ENCODE measurements at regions not wholly inside any gene's neighbourhood (a gene's known extent, or its start where the extent isn't known, plus 50 kb on each side); places are given as distances from the start of the nearest gene placed in this dataset.

- Mint-ChIP-seq H3K27me3 (ENCODE audit: unreplicated experiment) (no peaks in the 10 kb centered on the region), H3K27ac (ENCODE audit: unreplicated experiment) (no peak overlapping the region), H3K4me3 (ENCODE audit: low read depth, unreplicated experiment) (no peak overlapping the region), H3K36me3 (ENCODE audit: insufficient read depth, unreplicated experiment) (no peaks in the 10 kb centered on the region), H3K9me3 (ENCODE audit: low read depth, unreplicated experiment) (no peaks in the 10 kb centered on the region), H3K4me1 (ENCODE audit: low read depth, unreplicated experiment) (no peaks in the 10 kb centered on the region)
- intact Hi-C loops (cut with micrococcal nuclease; ENCODE audit: unreplicated experiment) = loop anchor here (1.0 to 5.0 kb wide), 3 partner anchors 224 to 506 kb away; no protein-coding TSS in a partner anchor
- CTCF ChIA-PET = interaction anchor here (0.8 to 1.2 kb wide), 4 partner anchors 30 to 506 kb away, joined by 3 to 4 read pairs (median 3); partner anchors contain the start of gene GRPR
- DNase-seq = peak; percentile 80
- no TSS peak for BruUV-seq (replicated peaks)
- peak; percentile 49 for TF ChIP-seq CTCF (IDR thresholded peaks at IDR 0.05; ENCODE audit: unreplicated experiment)
These were observed 213.4 kb upstream of the S100G start for GRCh38 chrX:16436348-16437188.

- H3K27ac Mint-ChIP-seq (ENCODE audit: unreplicated experiment) = no peak overlapping the region
- DNase-seq = no peak
- H3K9me3 Mint-ChIP-seq (ENCODE audit: low read depth, unreplicated experiment) = no peaks in the 10 kb centered on the region
- TF ChIP-seq CTCF (IDR thresholded peaks at IDR 0.05; ENCODE audit: unreplicated experiment) = no peak
- no TSS peak for BruUV-seq (replicated peaks)
- H3K36me3 Mint-ChIP-seq (ENCODE audit: insufficient read depth, unreplicated experiment) = no peaks in the 10 kb centered on the region
- H3K27me3 Mint-ChIP-seq (ENCODE audit: unreplicated experiment) = no peaks in the 10 kb centered on the region
- CTCF ChIA-PET = no interaction called here
- no peak overlapping the region for H3K4me3 Mint-ChIP-seq (ENCODE audit: low read depth, unreplicated experiment)
- no peaks in the 10 kb centered on the region for H3K4me1 Mint-ChIP-seq (ENCODE audit: low read depth, unreplicated experiment)
- intact Hi-C loops (cut with micrococcal nuclease; ENCODE audit: unreplicated experiment) = no loop called here
These were observed 209.5 kb upstream of the S100G start for GRCh38 chrX:16440446-16440845.

GRCh38 chrX:16444353-16444752 lies 205.6 kb upstream of the S100G start:
- H3K27ac Mint-ChIP-seq (ENCODE audit: unreplicated experiment) = no peak overlapping the region
- H3K27me3 Mint-ChIP-seq (ENCODE audit: unreplicated experiment) = no peaks in the 10 kb centered on the region
- H3K4me1 Mint-ChIP-seq (ENCODE audit: low read depth, unreplicated experiment) = no peaks in the 10 kb centered on the region
- H3K9me3 Mint-ChIP-seq (ENCODE audit: low read depth, unreplicated experiment) = no peaks in the 10 kb centered on the region
- no peaks in the 10 kb centered on the region for H3K36me3 Mint-ChIP-seq (ENCODE audit: insufficient read depth, unreplicated experiment)
- CTCF ChIA-PET = interaction anchor here (0.9 kb wide), 2 partner anchors 232 to 514 kb away, joined by 6 to 7 read pairs; no protein-coding TSS in a partner anchor
- no peak overlapping the region for H3K4me3 Mint-ChIP-seq (ENCODE audit: low read depth, unreplicated experiment)
- intact Hi-C loops (cut with micrococcal nuclease; ENCODE audit: unreplicated experiment) = loop anchor here (2.0 kb wide), 1 partner anchor 322 kb away; the partner anchor contains the start of gene GRPR
- BruUV-seq (replicated peaks) = no TSS peak
- DNase-seq = no peak
- TF ChIP-seq CTCF (IDR thresholded peaks at IDR 0.05; ENCODE audit: unreplicated experiment) = no peak

- H3K4me1 Mint-ChIP-seq (ENCODE audit: low read depth, unreplicated experiment) = no peaks in the 10 kb centered on the region
- no TSS peak for BruUV-seq (replicated peaks)
- intact Hi-C loops (cut with micrococcal nuclease; ENCODE audit: unreplicated experiment) = loop anchor here (2.0 kb wide), 1 partner anchor 322 kb away; the partner anchor contains the start of gene GRPR
These were observed 204.7 kb upstream of the S100G start for GRCh38 chrX:16445166-16445752.

More at GRCh38 chrX:16445166-16445752, 204.7 kb upstream of the S100G start:
- Mint-ChIP-seq H3K9me3 (ENCODE audit: low read depth, unreplicated experiment) (no peaks in the 10 kb centered on the region), H3K36me3 (ENCODE audit: insufficient read depth, unreplicated experiment) (no peaks in the 10 kb centered on the region), H3K27ac (ENCODE audit: unreplicated experiment) (no peak overlapping the region), H3K4me3 (ENCODE audit: low read depth, unreplicated experiment) (no peak overlapping the region), H3K27me3 (ENCODE audit: unreplicated experiment) (no peaks in the 10 kb centered on the region)
- peak; percentile 32 for DNase-seq
- TF ChIP-seq CTCF (IDR thresholded peaks at IDR 0.05; ENCODE audit: unreplicated experiment) = peak; percentile 70
- CTCF ChIA-PET = interaction anchor here (0.5 to 1.1 kb wide), 5 partner anchors 226 to 515 kb away, joined by 3 to 7 read pairs (median 5); partner anchors contain the start of gene GRPR

Measured in Calu3 (cell line).